Right kidney (tissue), 1 donor: ENCODE measurements at regions not wholly inside any gene's neighbourhood (a gene's known extent, or its start where the extent isn't known, plus 50 kb on each side); places are given as distances from the start of the nearest gene placed in this dataset.

ENCODE experiments used
- DNase-seq: peaks from one replicate; pipeline ENCODE4 v3.0.0-alpha.2; 2016

GRCh38 chr16:54677308-54677950, 253.2 kb upstream of the IRX5 start:
- no peak for DNase-seq

GRCh38 chr16:54673313-54673712, 257.4 kb upstream of the IRX5 start:
- no peak for DNase-seq

- DNase-seq = no peak
Measured at GRCh38 chr16:54672500-54672899, 258.2 kb upstream of the IRX5 start.

- DNase-seq = no peak
Measured at GRCh38 chr16:54657709-54658102, 273.0 kb upstream of the IRX5 start.

GRCh38 chr16:54657058-54657708, 273.5 kb upstream of the IRX5 start:
- DNase-seq = no peak

- peak; percentile 35 for DNase-seq
Measured at GRCh38 chr16:54655121-54655590, 275.5 kb upstream of the IRX5 start.

GRCh38 chr16:54654429-54654828, 276.2 kb upstream of the IRX5 start:
- DNase-seq = peak; percentile 42

- no peak for DNase-seq
Measured at GRCh38 chr16:54652201-54652770, 278.4 kb upstream of the IRX5 start.

- DNase-seq = no peak
Measured at GRCh38 chr16:54651440-54652195, 279.0 kb upstream of the IRX5 start.

- no peak for DNase-seq
Measured at GRCh38 chr16:54649876-54650275, 280.8 kb upstream of the IRX5 start.

- no peak for DNase-seq
Measured at GRCh38 chr16:54648575-54648974, 282.1 kb upstream of the IRX5 start.

- no peak for DNase-seq
Measured at GRCh38 chr16:54647725-54648221, 282.9 kb upstream of the IRX5 start.

GRCh38 chr16:54647216-54647615, 283.4 kb upstream of the IRX5 start:
- no peak for DNase-seq

GRCh38 chr16:54645345-54645744, 285.3 kb upstream of the IRX5 start:
- DNase-seq = no peak

- DNase-seq = no peak
Measured at GRCh38 chr16:54636221-54636793, 294.4 kb upstream of the IRX5 start.

GRCh38 chr16:54633943-54634362, 296.7 kb upstream of the IRX5 start:
- DNase-seq = no peak

GRCh38 chr16:54632322-54633220, 298.1 kb upstream of the IRX5 start:
- DNase-seq = no peak

GRCh38 chr16:54631782-54632181, 298.9 kb upstream of the IRX5 start:
- peak; percentile 27 for DNase-seq

GRCh38 chr16:54630284-54630967, 300.2 kb upstream of the IRX5 start:
- no peak for DNase-seq

- DNase-seq = no peak
Measured at GRCh38 chr16:54628796-54629625, 301.7 kb upstream of the IRX5 start.
